HAP-1 (cell line): ENCODE measurements at regions not wholly inside any gene's neighbourhood (a gene's known extent, or its start where the extent isn't known, plus 50 kb on each side); places are given as distances from the start of the nearest gene placed in this dataset.

Source experiments
- DNase-seq, 2 experiments: peaks; one replicate each; pipeline ENCODE4 v3.0.0-alpha.2; 2016 to 2020; ENCODE audit warnings: low spot score in 2 of 2
- H3K27me3 ChIP-seq: fragments of 250-450 bp; sonication (Bioruptor Pico); 2 replicates; pipeline ENCODE4 v1.5.1; 2020; ENCODE audit warnings: low read depth, mild to moderate bottlenecking, moderate library complexity
- H3K36me3 ChIP-seq: fragments of 250-450 bp; sonication (Bioruptor Pico); replicated peaks from 2 replicates; pipeline ENCODE4 v1.5.1; 2020; ENCODE audit warnings: mild to moderate bottlenecking
- H3K4me1 ChIP-seq: fragments of 250-450 bp; sonication (Bioruptor Pico); 2 replicates; pipeline ENCODE4 v1.5.1; 2020; ENCODE audit warnings: mild to moderate bottlenecking
- H3K4me3 ChIP-seq: fragments of 250-450 bp; sonication (Bioruptor Pico); 2 replicates; pipeline ENCODE4 v1.5.1; 2020; ENCODE audit warnings: mild to moderate bottlenecking, moderate library complexity
- H3K9me3 ChIP-seq: fragments of 250-450 bp; sonication (Bioruptor Pico); 2 replicates; pipeline ENCODE4 v1.5.1; 2020; ENCODE audit warnings: mild to moderate bottlenecking, moderate library complexity
- in situ Hi-C: fragments of 300-500 bp; cut with MboI; formaldehyde crosslinking; loops from 3 replicates; pipeline ENCODE4 v1.14.3; 2020; ENCODE audit warnings: low sequenced_read_pairs, inconsistent platforms, mixed read lengths

- no peak for DNase-seq
- Histone ChIP-seq H3K27me3 (no peaks in the 10 kb centered on the region), H3K4me1 (no peaks in the 10 kb centered on the region), H3K36me3 (no peaks in the 10 kb centered on the region), H3K9me3 (no peaks in the 10 kb centered on the region), H3K4me3 (no peak overlapping the region)
- in situ Hi-C loops, result no loop called here
These were observed 147.4 kb upstream of the PRLR start for GRCh38 chr5:35377653-35378052.

GRCh38 chr5:35374584-35374983 lies 144.3 kb upstream of the PRLR start:
- in situ Hi-C loops, result no loop called here
- no peaks in the 10 kb centered on the region for H3K4me1 ChIP-seq
- no peaks in the 10 kb centered on the region for H3K27me3 ChIP-seq
- H3K36me3 ChIP-seq, result no peaks in the 10 kb centered on the region
- no peak for DNase-seq
- H3K4me3 ChIP-seq, result no peak overlapping the region
- H3K9me3 ChIP-seq, result no peaks in the 10 kb centered on the region

- H3K4me1 ChIP-seq, result no peaks in the 10 kb centered on the region
- H3K4me3 ChIP-seq, result no peak overlapping the region
- H3K9me3 ChIP-seq, result no peaks in the 10 kb centered on the region
- H3K27me3 ChIP-seq, result no peaks in the 10 kb centered on the region
- DNase-seq, result no peak
- H3K36me3 ChIP-seq, result no peaks in the 10 kb centered on the region
- in situ Hi-C loops, result no loop called here
These were observed 143.0 kb upstream of the PRLR start for GRCh38 chr5:35373249-35373648.

- Histone ChIP-seq H3K9me3 (no peaks in the 10 kb centered on the region), H3K4me3 (no peak overlapping the region), H3K4me1 (no peaks in the 10 kb centered on the region), H3K36me3 (no peaks in the 10 kb centered on the region), H3K27me3 (no peaks in the 10 kb centered on the region)
- DNase-seq, result no peak
- in situ Hi-C loops, result no loop called here
These were observed 142.2 kb upstream of the PRLR start for GRCh38 chr5:35372482-35372881.

GRCh38 chr5:35371951-35372426 lies 141.7 kb upstream of the PRLR start:
- Histone ChIP-seq H3K4me3 (no peak overlapping the region), H3K9me3 (no peaks in the 10 kb centered on the region), H3K4me1 (no peaks in the 10 kb centered on the region), H3K36me3 (no peaks in the 10 kb centered on the region), H3K27me3 (no peaks in the 10 kb centered on the region)
- DNase-seq, result no peak
- in situ Hi-C loops, result no loop called here

- Histone ChIP-seq H3K36me3 (no peaks in the 10 kb centered on the region), H3K4me3 (no peak overlapping the region), H3K4me1 (no peaks in the 10 kb centered on the region), H3K9me3 (no peaks in the 10 kb centered on the region), H3K27me3 (no peaks in the 10 kb centered on the region)
- DNase-seq, result no peak
- in situ Hi-C loops, result no loop called here
These were observed 140.6 kb upstream of the PRLR start for GRCh38 chr5:35370871-35371270.

GRCh38 chr5:35369965-35370790 lies 139.9 kb upstream of the PRLR start:
- no peaks in the 10 kb centered on the region for H3K9me3 ChIP-seq
- no peaks in the 10 kb centered on the region for H3K4me1 ChIP-seq
- H3K27me3 ChIP-seq, result no peaks in the 10 kb centered on the region
- in situ Hi-C loops, result no loop called here
- peak; percentile 3 to 15 for DNase-seq
- no peak overlapping the region for H3K4me3 ChIP-seq
- H3K36me3 ChIP-seq, result no peaks in the 10 kb centered on the region

GRCh38 chr5:35367526-35367925 lies 137.2 kb upstream of the PRLR start:
- Histone ChIP-seq H3K4me1 (no peaks in the 10 kb centered on the region), H3K27me3 (no peaks in the 10 kb centered on the region), H3K9me3 (no peaks in the 10 kb centered on the region), H3K4me3 (no peak overlapping the region), H3K36me3 (no peaks in the 10 kb centered on the region)
- in situ Hi-C loops, result no loop called here
- no peak for DNase-seq

GRCh38 chr5:35365758-35366157 lies 135.5 kb upstream of the PRLR start:
- in situ Hi-C loops, result no loop called here
- Histone ChIP-seq H3K36me3 (no peaks in the 10 kb centered on the region), H3K9me3 (no peaks in the 10 kb centered on the region), H3K4me1 (no peaks in the 10 kb centered on the region), H3K27me3 (no peaks in the 10 kb centered on the region), H3K4me3 (no peak overlapping the region)
- no peak for DNase-seq

- Histone ChIP-seq H3K4me3 (no peak overlapping the region), H3K27me3 (no peaks in the 10 kb centered on the region), H3K4me1 (no peaks in the 10 kb centered on the region), H3K36me3 (no peaks in the 10 kb centered on the region), H3K9me3 (no peaks in the 10 kb centered on the region)
- DNase-seq, result no peak
- in situ Hi-C loops, result no loop called here
These were observed 134.1 kb upstream of the PRLR start for GRCh38 chr5:35364350-35364749.

- no peaks in the 10 kb centered on the region for H3K36me3 ChIP-seq
- H3K4me1 ChIP-seq, result no peaks in the 10 kb centered on the region
- in situ Hi-C loops, result no loop called here
- no peak overlapping the region for H3K4me3 ChIP-seq
- no peaks in the 10 kb centered on the region for H3K27me3 ChIP-seq
- no peak for DNase-seq
- no peaks in the 10 kb centered on the region for H3K9me3 ChIP-seq
These were observed 133.2 kb upstream of the PRLR start for GRCh38 chr5:35363387-35363965.

GRCh38 chr5:35362772-35363171 lies 132.5 kb upstream of the PRLR start:
- H3K9me3 ChIP-seq, result no peaks in the 10 kb centered on the region
- H3K4me3 ChIP-seq, result no peak overlapping the region
- H3K36me3 ChIP-seq, result no peaks in the 10 kb centered on the region
- H3K27me3 ChIP-seq, result no peaks in the 10 kb centered on the region
- DNase-seq, result no peak
- in situ Hi-C loops, result no loop called here
- no peaks in the 10 kb centered on the region for H3K4me1 ChIP-seq

- no peak for DNase-seq
- no peaks in the 10 kb centered on the region for H3K4me1 ChIP-seq
- no peaks in the 10 kb centered on the region for H3K36me3 ChIP-seq
- H3K4me3 ChIP-seq, result no peak overlapping the region
- H3K9me3 ChIP-seq, result no peaks in the 10 kb centered on the region
- H3K27me3 ChIP-seq, result no peaks in the 10 kb centered on the region
- in situ Hi-C loops, result no loop called here
These were observed 130.4 kb upstream of the PRLR start for GRCh38 chr5:35360671-35361070.

GRCh38 chr5:35359859-35360258 lies 129.6 kb upstream of the PRLR start:
- no peaks in the 10 kb centered on the region for H3K27me3 ChIP-seq
- no peaks in the 10 kb centered on the region for H3K9me3 ChIP-seq
- in situ Hi-C loops, result no loop called here
- no peaks in the 10 kb centered on the region for H3K4me1 ChIP-seq
- H3K4me3 ChIP-seq, result no peak overlapping the region
- no peak for DNase-seq
- H3K36me3 ChIP-seq, result no peaks in the 10 kb centered on the region
